IMR-90 (cell line): ENCODE measurements at regions not wholly inside any gene's neighbourhood (a gene's known extent, or its start where the extent isn't known, plus 50 kb on each side); places are given as distances from the start of the nearest gene placed in this dataset.

Source experiments
- ATAC-seq: fragments of 200-7000 bp; cut with Tn5 transposase; 2 replicates; pipeline ENCODE4 v1.9.1; 2020; ENCODE audit warnings: low read depth, mild to moderate bottlenecking, moderate library complexity
- BruUV-seq: library from RNA; stranded (reverse); fragments of 400-500 nt; replicated peaks from 2 replicates; lab custom pipeline; 2021; lab: Mats Ljungman, UMichigan
- CTCF ChIA-PET: fragments of 300-600 bp; formaldehyde crosslinking; extraction: SDS; loops from one replicate; lab custom pipeline; 2021; ENCODE audit warnings: antibody characterized with exemption; lab: Yijun Ruan, JAX
- POLR2A ChIA-PET: fragments of 300-600 bp; sonication (Branson Sonifier 250); formaldehyde crosslinking; loops from one replicate; lab custom pipeline; 2022; ENCODE audit warnings: antibody characterized with exemption; ENCODE audit not compliant: unreplicated experiment; lab: Charles Lee
- DNase-seq: peaks from one replicate; pipeline ENCODE4 v3.0.0; 2013
- H2AFZ ChIP-seq: replicated peaks from 2 replicates; pipeline ENCODE3; 2013; ENCODE audit warnings: low read length, mild to moderate bottlenecking; ENCODE audit not compliant: poor library complexity
- H2AK5ac ChIP-seq: 2 replicates; pipeline ENCODE4 v1.6.1; 2013; ENCODE audit warnings: low read depth, low read length, inconsistent platforms
- H2AK9ac ChIP-seq: replicated peaks from 2 replicates; pipeline ENCODE3; 2013; ENCODE audit warnings: mild to moderate bottlenecking, low read depth, low read length, moderate library complexity; ENCODE audit not compliant: poor library complexity
- H2BK120ac ChIP-seq: 2 replicates; pipeline ENCODE4 v1.6.1; 2013; ENCODE audit warnings: low read depth, low read length, inconsistent platforms
- H2BK15ac ChIP-seq: 3 replicates; pipeline ENCODE4 v1.6.1; 2013; ENCODE audit warnings: low read depth, low read length, inconsistent platforms
- H2BK20ac ChIP-seq: 2 replicates; pipeline ENCODE4 v1.6.1; 2013; ENCODE audit warnings: low read depth, mild to moderate bottlenecking, inconsistent platforms, low read length, moderate library complexity
- H2BK5ac ChIP-seq: 2 replicates; pipeline ENCODE4 v1.6.1; 2013; ENCODE audit warnings: mild to moderate bottlenecking, low read depth, low read length, inconsistent platforms; ENCODE audit not compliant: poor library complexity, severe bottlenecking
- H3K14ac ChIP-seq: replicated peaks from 2 replicates; pipeline ENCODE4 v1.6.1; 2013; ENCODE audit warnings: low read depth, low read length, inconsistent platforms
- H3K18ac ChIP-seq: 2 replicates; pipeline ENCODE4 v1.6.1; 2013; ENCODE audit warnings: low read depth, low read length, control low read depth
- H3K23ac ChIP-seq: 2 replicates; pipeline ENCODE4 v1.6.1; 2013; ENCODE audit warnings: low read depth, low read length, inconsistent platforms
- H3K27ac ChIP-seq: 2 replicates; pipeline ENCODE4 v1.5.1; 2013; ENCODE audit warnings: mild to moderate bottlenecking, control low read depth, low read length; ENCODE audit not compliant: insufficient read depth
- H3K27me3 ChIP-seq: 2 replicates; pipeline ENCODE4 v1.6.1; 2013; ENCODE audit warnings: low read length; ENCODE audit not compliant: control insufficient read depth, insufficient read depth
- H3K36me3 ChIP-seq: 2 replicates; pipeline ENCODE4 v1.6.1; 2013; ENCODE audit warnings: low read length, mixed read lengths; ENCODE audit not compliant: control insufficient read depth, insufficient read depth
- H3K4ac ChIP-seq: 2 replicates; pipeline ENCODE4 v1.6.1; 2013; ENCODE audit warnings: low read depth, low read length, inconsistent platforms
- H3K4me1 ChIP-seq: 2 replicates; pipeline ENCODE4 v1.6.1; 2013; ENCODE audit warnings: low read length, mixed read lengths; ENCODE audit not compliant: control insufficient read depth, insufficient read depth
- H3K4me2 ChIP-seq: 2 replicates; pipeline ENCODE4 v1.6.1; 2013; ENCODE audit warnings: low read depth, mild to moderate bottlenecking, control low read depth, low read length, moderate library complexity
- H3K4me3 ChIP-seq: 2 replicates; pipeline ENCODE4 v1.5.1; 2013; ENCODE audit warnings: low read depth, mild to moderate bottlenecking, control low read depth, low read length, moderate library complexity; ENCODE audit not compliant: insufficient read depth
- H3K56ac ChIP-seq: 2 replicates; pipeline ENCODE4 v1.6.1; 2013; ENCODE audit warnings: low read length, inconsistent platforms; ENCODE audit not compliant: insufficient read depth; ENCODE audit errors: extremely low read depth
- H3K79me1 ChIP-seq, 2 experiments: 2 replicates each; pipeline ENCODE4 v1.6.1; 2013; ENCODE audit warnings: low read length in 2 of 2, inconsistent platforms in 1 of 2, low read depth in 1 of 2
- H3K9ac ChIP-seq: 2 replicates; pipeline ENCODE4 v1.6.1; 2013; ENCODE audit warnings: low read depth, low read length, control low read depth
- H3K9me1 ChIP-seq: 2 replicates; pipeline ENCODE4 v1.6.1; 2013; ENCODE audit warnings: low read length, inconsistent platforms; ENCODE audit not compliant: insufficient read depth
- H3K9me3 ChIP-seq: 2 replicates; pipeline ENCODE4 v1.6.1; 2013; ENCODE audit warnings: low read length; ENCODE audit not compliant: control insufficient read depth, insufficient read depth
- H4K20me1 ChIP-seq: 2 replicates; pipeline ENCODE4 v1.6.1; 2013; ENCODE audit warnings: low read length, inconsistent platforms; ENCODE audit not compliant: insufficient read depth
- H4K5ac ChIP-seq: 2 replicates; pipeline ENCODE4 v1.6.1; 2013; ENCODE audit warnings: mild to moderate bottlenecking, low read depth, low read length, control low read depth
- H4K8ac ChIP-seq, 2 experiments: 2 replicates each; pipeline ENCODE4 v1.6.1; 2013; ENCODE audit warnings: low read depth in 2 of 2, low read length in 2 of 2, control low read depth in 1 of 2, inconsistent platforms in 1 of 2
- H4K91ac ChIP-seq: 2 replicates; pipeline ENCODE4 v1.6.1; 2013; ENCODE audit warnings: low read depth, low read length, inconsistent platforms; ENCODE audit not compliant: insufficient read depth
- CEBPB ChIP-seq: IDR thresholded peaks from 2 replicates; pipeline ENCODE4 v1.6.1; 2012; ENCODE audit warnings: low read depth, low read length, improper control_type of control experiment
- POLR2A ChIP-seq: IDR thresholded peaks from 2 replicates; pipeline ENCODE4 v1.6.1; 2012; ENCODE audit warnings: mild to moderate bottlenecking, low read depth, low read length
- WGBS, 2 experiments: methylation state at CpG; one replicate each; pipeline versions ENCODE4 v1.1.5 to v1.1.7; 2013; ENCODE audit warnings: missing lambda C conversion rate in 2 of 2; ENCODE audit not compliant: insufficient read length in 1 of 2; ENCODE audit errors: extremely low coverage in 2 of 2; 5-methylcytosine and 5-hydroxymethylcytosine counted together
- dilution Hi-C: fragments of 300-500 bp; cut with HindIII; formaldehyde crosslinking; loops from one replicate; pipeline ENCODE4 v1.14.3; 2018; ENCODE audit warnings: low sequenced_read_pairs; ENCODE audit not compliant: unreplicated experiment
- in situ Hi-C: fragments of 300-500 bp; cut with MboI; formaldehyde crosslinking; loops from 3 replicates; pipeline ENCODE4 v1.14.3; 2019; ENCODE audit warnings: low sequenced_read_pairs, inconsistent platforms, mixed read lengths
- intact Hi-C: fragments of 100-400 bp; cut with micrococcal nuclease; formaldehyde crosslinking; loops from 2 replicates; pipeline ENCODE4 v1.10.0; 2022

DNA sequence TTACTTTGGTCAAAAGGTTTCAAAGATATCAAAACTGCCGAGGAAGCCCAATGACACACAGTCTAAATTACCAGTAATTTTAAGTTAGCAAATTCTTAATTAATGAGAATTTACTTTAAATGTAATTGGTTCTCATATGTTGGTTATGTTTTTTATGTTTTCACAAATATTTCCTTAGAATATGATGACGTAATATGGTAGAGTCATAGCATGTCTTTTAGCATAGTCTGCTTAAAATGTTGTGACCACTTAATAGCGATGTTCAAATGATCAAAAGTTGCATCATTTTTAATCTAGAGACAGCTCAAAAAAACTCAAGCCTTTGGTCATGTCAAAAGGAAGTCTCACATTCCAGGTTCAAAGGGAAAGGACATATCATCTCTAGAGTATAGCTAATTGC is 123.3 kb upstream of the ST6GAL2 start:
- Histone ChIP-seq H4K20me1 (no peaks in the 10 kb centered on the region), H2BK15ac (no peak overlapping the region), H3K23ac (no peak overlapping the region), H3K9me3 (peaks cover 5% of the 10 kb centered on the region; the same call in 1 of the 2 replicates), H2AK9ac (no peak overlapping the region), H2BK20ac (no peak overlapping the region), H3K56ac (no peak overlapping the region), H2BK5ac (no peak overlapping the region), H3K9ac (no peak overlapping the region), H2AK5ac (no peak overlapping the region), H3K14ac (no peak overlapping the region), H4K8ac (no peak overlapping the region), H3K27ac (no peak overlapping the region), H3K27me3 (no peaks in the 10 kb centered on the region), H3K79me1 (no peaks in the 10 kb centered on the region), H2BK120ac (no peak overlapping the region), H3K4me1 (no peaks in the 10 kb centered on the region), H3K9me1 (no peaks in the 10 kb centered on the region), H4K5ac (no peak overlapping the region), H3K4me3 (no peak overlapping the region), H3K36me3 (no peaks in the 10 kb centered on the region), H3K4me2 (no peak overlapping the region), H4K91ac (no peak overlapping the region), H2AFZ (no peak overlapping the region), H3K4ac (no peak overlapping the region), H3K18ac (no peak overlapping the region)
- dilution Hi-C loops, result no loop called here
- no peak for ATAC-seq
- in situ Hi-C loops, result no loop called here
- TF ChIP-seq POLR2A (no peak), CEBPB (0 out of 2 replicates have a peak, but pooled peaks have one; percentile 39)
- WGBS, 2 experiments, result no CpG with 5 or more reads among the region's 3 CpGs
- no TSS peak for BruUV-seq
- CTCF ChIA-PET, result no interaction called here
- DNase-seq, result no peak
- POLR2A ChIA-PET, result no interaction called here
- intact Hi-C loops, result no loop called here
